ENCODE measurements at regions not wholly inside any gene's neighbourhood (a gene's known extent, or its start where the extent isn't known, plus 50 kb on each side); places are given as distances from the start of the nearest gene placed in this dataset.
"Not testable (repeated sequence)": the region's sequence is repeated elsewhere in the genome, so short reads cannot be mapped to it uniquely, and the experiment has no call there.

DNA sequence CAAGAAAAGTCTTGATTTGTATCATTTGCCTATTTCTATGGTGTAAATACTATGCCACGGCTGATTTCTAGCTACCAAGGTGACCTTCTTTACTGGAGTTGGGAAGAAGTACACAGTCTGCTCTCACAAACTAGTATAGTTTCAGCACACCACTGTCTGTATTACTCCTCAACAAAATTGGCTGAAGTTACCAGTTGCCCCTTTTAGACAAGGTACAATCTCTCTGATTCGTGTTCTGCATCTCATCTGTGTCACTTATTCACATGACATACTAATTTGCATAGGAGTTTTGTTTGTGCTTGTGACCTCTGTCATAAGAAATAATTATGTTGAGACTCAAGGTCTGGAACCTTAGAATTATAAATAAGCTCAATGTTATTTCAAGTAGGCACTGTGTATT lies 97.3 kb downstream of the C11orf87 start:
- in situ Hi-C loops (cut with MboI; ENCODE audit: low pct_unique_long_range_greater_than_20kb, low sequenced_read_pairs, unreplicated experiment) = no loop called here
- TF ChIP-seq, protein P1, sequence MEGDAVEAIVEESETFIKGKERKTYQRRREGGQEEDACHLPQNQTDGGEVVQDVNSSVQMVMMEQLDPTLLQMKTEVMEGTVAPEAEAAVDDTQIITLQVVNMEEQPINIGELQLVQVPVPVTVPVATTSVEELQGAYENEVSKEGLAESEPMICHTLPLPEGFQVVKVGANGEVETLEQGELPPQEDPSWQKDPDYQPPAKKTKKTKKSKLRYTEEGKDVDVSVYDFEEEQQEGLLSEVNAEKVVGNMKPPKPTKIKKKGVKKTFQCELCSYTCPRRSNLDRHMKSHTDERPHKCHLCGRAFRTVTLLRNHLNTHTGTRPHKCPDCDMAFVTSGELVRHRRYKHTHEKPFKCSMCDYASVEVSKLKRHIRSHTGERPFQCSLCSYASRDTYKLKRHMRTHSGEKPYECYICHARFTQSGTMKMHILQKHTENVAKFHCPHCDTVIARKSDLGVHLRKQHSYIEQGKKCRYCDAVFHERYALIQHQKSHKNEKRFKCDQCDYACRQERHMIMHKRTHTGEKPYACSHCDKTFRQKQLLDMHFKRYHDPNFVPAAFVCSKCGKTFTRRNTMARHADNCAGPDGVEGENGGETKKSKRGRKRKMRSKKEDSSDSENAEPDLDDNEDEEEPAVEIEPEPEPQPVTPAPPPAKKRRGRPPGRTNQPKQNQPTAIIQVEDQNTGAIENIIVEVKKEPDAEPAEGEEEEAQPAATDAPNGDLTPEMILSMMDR (IDR thresholded peaks at IDR 0.05; ENCODE audit: extremely low read depth, insufficient read depth, missing control alignments) = no peak
- DNase-seq (ENCODE audit: low spot score) = no peak

DNA sequence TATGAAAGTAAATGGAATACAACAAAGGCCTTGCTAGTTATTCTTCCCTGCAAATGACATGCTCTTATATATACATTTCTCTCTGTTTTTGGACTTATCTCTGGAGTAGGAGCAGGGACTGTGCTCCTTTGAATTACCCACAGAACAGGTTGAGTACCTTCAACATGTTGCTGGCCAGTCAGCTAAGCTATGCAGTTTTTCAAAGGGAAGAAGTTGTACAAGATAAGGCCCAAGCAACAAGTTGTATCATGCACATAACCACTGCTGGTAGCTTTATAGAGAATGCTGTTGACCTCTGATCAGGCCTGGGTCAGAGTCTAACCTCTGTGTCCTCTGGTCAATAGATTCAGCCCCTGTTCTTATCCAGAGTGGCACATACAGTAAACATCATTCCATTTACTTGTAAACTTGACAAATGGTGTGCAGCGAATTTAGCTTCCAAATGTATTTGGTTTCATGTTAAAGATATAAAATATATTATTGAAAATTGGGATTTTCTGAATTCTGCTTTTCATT lies 99.6 kb downstream of the C11orf87 start:
- TF ChIP-seq, protein P1 (IDR thresholded peaks at IDR 0.05; ENCODE audit: extremely low read depth, insufficient read depth, missing control alignments) = no peak

DNA sequence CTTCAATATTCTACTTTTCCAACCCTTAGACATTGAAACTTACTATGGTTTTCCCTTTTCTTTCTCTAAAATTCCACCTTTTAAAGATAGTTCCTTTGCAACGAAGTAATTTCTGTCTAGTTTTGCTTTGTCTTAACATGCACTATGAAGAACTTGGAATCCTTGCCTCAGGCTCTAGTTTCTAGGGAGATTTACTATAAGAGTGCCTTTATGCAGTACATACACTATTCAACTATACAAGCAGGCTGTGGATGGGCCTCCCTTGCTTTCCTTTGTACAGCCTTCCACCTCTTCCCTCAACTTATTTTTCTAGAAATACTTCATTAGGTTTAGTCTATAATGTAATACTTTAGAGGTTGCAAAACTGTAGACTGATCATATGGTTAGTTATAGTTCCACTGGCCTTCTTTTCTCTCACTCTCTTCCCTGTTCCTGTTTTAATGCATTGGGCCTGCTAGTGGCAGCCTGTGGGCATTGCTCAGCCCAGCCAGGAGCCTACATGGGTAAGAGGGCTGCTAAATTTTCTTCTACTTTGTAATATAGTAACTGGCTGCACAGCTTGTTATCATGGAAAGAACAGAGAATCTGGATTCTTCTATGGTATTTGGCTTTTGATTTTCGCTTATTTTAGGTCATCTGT lies 100.2 kb downstream of the C11orf87 start:
- no peak for DNase-seq (ENCODE audit: low spot score)
- in situ Hi-C loops (cut with MboI; ENCODE audit: low pct_unique_long_range_greater_than_20kb, low sequenced_read_pairs, unreplicated experiment) = no loop called here
- TF ChIP-seq, protein P1 (IDR thresholded peaks at IDR 0.05; ENCODE audit: extremely low read depth, insufficient read depth, missing control alignments) = no peak

More for the DNA sequence above, 99.6 kb downstream of the C11orf87 start:
- in situ Hi-C loops (cut with MboI; ENCODE audit: low pct_unique_long_range_greater_than_20kb, low sequenced_read_pairs, unreplicated experiment) = no loop called here
- DNase-seq (ENCODE audit: low spot score) = no peak

DNA sequence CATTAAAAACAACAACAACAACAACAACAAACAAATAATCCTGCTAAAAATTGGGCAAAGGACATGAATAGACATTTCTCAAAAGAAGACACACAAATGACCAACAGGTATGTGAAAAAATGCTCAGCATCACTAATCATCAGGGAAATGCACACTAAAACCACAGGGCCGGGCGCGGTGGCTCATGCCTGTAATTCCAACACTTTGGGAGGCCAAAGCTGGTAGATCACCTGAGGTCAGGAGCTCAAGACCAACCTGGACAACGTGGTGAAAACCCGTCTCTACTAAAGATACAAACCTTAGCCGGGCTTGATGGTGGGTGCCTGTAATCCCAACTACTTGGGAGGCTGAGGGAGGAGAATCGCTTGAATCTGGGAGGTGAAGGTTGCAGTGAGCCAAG lies 103.6 kb downstream of the C11orf87 start:
- in situ Hi-C loops (cut with MboI; ENCODE audit: low pct_unique_long_range_greater_than_20kb, low sequenced_read_pairs, unreplicated experiment); DNase-seq (ENCODE audit: low spot score): not testable (repeated sequence)

DNA sequence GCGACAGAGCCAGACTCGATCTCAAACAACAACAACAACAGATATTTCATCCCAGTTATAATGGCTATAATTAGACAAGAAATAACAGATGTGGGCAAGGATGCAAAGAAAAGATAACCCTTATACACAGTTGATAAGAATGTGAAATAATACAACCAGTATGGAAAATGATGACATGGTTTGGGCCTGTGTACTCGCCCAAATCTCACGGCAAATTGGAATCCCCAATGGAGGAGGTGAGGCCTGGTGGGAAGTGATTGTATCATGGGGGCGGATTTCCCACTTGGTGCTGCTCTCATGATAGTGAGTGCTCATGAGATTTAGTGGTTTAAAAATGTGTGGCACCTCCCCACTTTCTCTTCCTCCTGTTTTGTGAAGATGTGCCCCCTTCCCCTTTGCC lies 104.1 kb downstream of the C11orf87 start:
- in situ Hi-C loops (cut with MboI; ENCODE audit: low pct_unique_long_range_greater_than_20kb, low sequenced_read_pairs, unreplicated experiment) = no loop called here
- TF ChIP-seq, protein P1 (IDR thresholded peaks at IDR 0.05; ENCODE audit: extremely low read depth, insufficient read depth, missing control alignments) = no peak
- no peak for DNase-seq (ENCODE audit: low spot score)

DNA sequence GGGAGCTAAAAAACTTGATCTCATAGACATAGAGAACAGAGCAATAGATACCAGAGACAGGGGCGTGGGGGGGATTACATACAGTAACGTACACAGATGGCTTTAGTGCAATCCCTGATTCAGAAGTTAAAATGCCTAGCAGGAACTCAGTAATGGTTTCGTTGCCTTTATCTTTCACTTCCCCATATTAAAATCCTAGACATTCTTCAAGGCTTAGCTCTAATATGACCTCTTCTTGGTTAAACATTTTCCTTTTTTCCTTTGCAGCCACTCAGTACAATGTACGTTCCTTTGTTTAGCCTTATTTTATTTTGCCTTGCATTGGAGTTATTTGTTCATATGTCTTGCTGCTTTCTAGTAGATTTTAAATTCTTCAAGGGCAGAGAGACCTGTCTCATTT lies 104.9 kb downstream of the C11orf87 start:
- in situ Hi-C loops (cut with MboI; ENCODE audit: low pct_unique_long_range_greater_than_20kb, low sequenced_read_pairs, unreplicated experiment) = no loop called here
- TF ChIP-seq, protein P1 (IDR thresholded peaks at IDR 0.05; ENCODE audit: extremely low read depth, insufficient read depth, missing control alignments) = no peak
- DNase-seq (ENCODE audit: low spot score) = no peak

DNA sequence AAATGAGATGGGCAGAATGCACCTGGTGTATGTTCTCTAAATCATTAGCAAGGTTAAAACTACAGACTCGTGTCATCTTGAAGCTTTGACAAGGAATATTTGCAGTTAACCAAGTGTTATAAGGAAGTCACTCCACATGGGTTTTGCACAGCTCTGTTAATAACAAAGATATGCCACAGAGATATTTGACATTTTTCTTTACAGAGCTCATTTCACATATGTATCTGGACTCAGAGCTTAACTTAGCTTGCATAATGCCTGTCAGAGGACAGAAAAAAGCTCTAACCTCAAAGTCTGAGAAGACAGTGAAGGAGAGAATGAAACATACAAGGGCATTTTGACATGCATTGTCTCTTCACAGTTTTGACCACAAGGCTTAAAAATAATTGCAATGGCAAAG lies 105.5 kb downstream of the C11orf87 start:
- no peak for DNase-seq (ENCODE audit: low spot score)
- in situ Hi-C loops (cut with MboI; ENCODE audit: low pct_unique_long_range_greater_than_20kb, low sequenced_read_pairs, unreplicated experiment) = no loop called here
- TF ChIP-seq, protein P1 (IDR thresholded peaks at IDR 0.05; ENCODE audit: extremely low read depth, insufficient read depth, missing control alignments) = no peak

All from GM13977 (cell line).